SKM-1 (cell line): ENCODE measurements at regions not wholly inside any gene's neighbourhood (a gene's known extent, or its start where the extent isn't known, plus 50 kb on each side); places are given as distances from the start of the nearest gene placed in this dataset.
"Not testable (repeated sequence)": the region's sequence is repeated elsewhere in the genome, so short reads cannot be mapped to it uniquely, and the experiment has no call there.

Experiments
- DNase-seq: peaks from one replicate; lab custom pipeline; 2025; ENCODE audit not compliant: unreplicated experiment; lab: John Stamatoyannopoulos, UW

DNA sequence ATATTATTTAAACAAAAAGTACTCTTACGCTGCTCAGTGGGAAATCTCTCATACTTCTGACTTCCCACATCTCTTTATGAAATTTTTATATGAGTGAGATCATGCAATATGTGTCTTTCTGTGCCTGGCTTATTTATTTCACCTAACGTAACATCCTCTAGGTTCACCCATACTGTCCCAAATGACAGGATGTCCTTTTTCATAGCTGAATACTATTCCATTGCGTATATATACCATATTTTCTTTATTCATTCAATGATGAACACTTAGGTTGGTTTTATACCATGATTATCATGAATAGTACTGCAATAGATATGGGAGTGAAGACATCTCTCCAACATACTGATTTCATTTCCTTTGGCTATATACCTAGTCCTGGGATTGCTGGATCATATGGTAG, 57.8 kb upstream of the TPP2 start:
- no peak for DNase-seq

GRCh38 chr13:102536695-102537485, 59.9 kb upstream of the TPP2 start:
- no peak for DNase-seq

DNA sequence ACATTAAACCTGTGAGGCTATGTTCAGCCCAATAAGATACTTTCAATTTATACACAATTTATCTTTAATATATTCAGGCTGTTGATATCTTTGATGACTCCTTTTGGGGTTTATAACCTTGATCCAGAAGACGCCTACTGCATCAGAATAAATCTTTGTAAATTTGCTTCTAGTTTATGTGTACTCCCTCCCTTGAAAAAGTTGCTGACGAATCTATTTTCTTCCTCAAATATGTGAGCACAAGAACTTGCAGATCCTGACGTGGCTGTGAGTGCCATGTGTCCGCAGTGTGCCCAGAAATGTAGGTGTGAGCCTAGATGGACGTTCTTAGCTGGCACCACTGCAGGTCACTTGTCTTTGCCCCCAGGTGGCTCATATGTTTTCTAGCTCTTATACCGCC, 60.6 kb upstream of the TPP2 start:
- no peak for DNase-seq

- no peak for DNase-seq
These were observed 66.0 kb upstream of the TPP2 start for GRCh38 chr13:102530751-102531150.

- not testable (repeated sequence) for DNase-seq
These were observed 74.5 kb upstream of the TPP2 start for GRCh38 chr13:102522251-102522650.

- no peak for DNase-seq
These were observed 78.8 kb upstream of the TPP2 start for GRCh38 chr13:102517959-102518358.

DNA sequence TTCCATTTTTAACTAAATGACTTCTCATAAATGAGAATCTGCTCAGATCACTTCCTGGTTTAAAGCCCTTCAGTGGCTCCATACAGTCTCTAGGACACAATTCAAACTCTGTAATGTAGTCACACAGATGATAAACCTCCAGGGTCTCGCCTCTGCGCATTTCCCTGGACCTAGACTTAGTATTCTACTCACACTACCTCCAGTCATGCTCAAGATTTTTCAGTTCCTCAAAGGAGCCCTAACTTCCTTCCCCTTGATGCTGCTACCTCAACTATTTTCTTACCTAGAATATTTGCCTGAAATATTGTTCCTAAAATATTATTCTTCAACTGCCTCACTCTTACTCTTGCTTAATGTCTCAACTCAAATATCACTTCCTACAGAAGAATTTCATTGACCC, 86.7 kb upstream of the TPP2 start:
- DNase-seq = peak; percentile 6

DNA sequence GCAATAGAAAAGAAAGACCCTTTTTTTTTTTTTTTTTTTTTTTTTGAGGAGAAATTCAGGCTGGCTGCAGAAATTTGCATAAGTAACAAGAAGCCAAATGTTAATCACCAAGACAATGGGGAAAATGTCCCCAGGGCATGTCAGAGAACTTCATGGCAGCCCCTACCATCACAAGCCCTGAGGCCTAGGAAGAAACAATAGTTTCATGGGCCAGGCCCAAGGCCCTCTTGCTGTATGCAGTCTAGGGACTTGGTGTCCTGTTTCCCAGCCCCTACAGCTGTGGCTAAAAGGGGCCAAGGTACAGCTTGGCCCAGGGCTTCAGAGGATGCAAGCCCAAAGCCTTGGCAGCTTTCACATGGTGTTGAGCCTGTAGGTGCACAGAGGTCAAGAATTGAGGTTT, 88.4 kb upstream of the TPP2 start:
- DNase-seq = no peak

DNA sequence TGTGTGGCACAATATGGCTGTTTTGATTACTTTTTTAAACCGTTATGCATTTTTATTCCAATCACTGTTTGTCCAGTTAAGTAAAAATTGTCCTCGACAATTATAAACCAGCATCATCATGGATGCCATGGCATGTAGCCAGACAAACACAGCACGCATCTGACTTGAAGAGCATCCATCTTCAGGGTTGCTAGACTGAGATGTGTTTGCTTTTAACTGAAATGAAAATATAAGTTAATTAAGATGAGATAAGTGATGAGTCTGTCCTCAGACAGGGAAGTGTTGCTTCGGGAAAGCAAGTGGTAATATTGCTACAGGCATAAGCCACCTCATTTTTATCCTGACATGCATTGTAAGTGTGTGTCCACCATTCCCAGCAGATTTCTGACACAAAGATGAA, 92.8 kb upstream of the TPP2 start:
- no peak for DNase-seq

DNA sequence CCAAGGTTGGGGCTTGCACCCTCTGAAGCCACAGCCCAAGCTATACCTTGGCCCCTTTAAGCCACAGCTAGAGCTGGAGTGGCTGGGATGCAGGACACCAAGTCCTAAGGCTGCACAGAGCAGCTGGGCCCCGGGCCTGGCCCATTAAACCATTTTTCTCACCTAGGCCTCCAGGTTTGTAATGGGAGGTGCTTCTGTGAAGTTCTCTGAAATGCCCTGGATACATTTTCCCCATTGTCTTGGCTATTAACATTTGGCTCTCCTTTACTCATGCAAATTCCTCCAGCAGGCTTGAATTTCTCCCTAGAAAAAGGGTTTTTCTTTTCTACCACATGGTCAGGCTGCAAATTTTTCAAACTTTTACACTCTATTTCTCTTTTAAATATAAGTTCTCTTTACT, 93.8 kb upstream of the FGF14 start:
- no peak for DNase-seq

GRCh38 chr13:102487330-102487729, 85.5 kb upstream of the FGF14 start:
- no peak for DNase-seq

- no peak for DNase-seq
These were observed 82.5 kb upstream of the FGF14 start for GRCh38 chr13:102484329-102484728.

DNA sequence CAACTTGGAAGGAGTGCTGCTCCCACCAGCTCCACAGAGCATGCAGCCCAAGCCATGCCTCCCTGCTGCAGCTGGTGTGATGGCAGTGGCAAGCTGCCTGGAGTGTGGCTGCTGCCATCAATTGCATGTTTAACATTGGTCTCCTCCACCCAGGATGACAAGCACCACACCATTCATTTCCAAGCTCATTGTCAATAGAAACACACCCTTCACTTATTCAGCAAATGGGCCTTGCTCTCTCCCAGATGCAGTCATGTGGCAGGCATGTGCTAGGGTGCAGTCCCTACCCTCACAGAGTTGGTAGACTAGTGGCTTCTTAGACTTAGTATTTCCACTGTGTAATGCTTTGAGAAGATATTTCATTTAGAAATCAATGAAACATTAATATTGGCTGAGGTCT, 70.8 kb upstream of the FGF14 start:
- no peak for DNase-seq

DNA sequence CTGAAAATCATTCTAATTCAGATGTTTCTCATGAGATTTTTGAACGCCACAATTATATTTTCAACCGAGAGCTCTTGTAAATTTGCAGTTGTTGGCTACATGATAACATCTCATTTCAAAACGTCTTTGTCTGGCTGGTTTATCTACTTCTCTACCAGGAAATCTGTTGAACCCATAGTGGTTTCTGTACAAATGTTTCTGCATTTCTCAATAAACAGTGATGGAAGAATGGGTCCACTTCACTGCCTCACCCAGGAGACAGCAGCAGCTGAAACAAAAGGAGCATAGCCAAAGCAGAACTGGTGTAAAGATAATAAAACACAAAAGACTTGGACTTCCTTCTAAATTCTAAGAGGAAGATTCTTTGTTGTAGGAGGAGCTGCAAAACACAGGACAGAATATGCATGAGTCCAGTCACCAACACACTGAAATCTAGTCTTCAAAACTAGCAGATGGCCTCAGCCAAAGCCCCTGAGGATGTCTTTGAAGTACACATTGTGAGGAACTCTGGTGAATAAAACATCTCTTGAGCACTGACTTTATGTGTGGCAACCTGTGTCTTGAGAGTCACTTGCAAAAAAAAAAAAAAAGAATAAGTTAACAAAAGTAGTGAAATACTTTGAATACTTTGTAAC, 68.6 kb upstream of the FGF14 start:
- DNase-seq = no peak

DNA sequence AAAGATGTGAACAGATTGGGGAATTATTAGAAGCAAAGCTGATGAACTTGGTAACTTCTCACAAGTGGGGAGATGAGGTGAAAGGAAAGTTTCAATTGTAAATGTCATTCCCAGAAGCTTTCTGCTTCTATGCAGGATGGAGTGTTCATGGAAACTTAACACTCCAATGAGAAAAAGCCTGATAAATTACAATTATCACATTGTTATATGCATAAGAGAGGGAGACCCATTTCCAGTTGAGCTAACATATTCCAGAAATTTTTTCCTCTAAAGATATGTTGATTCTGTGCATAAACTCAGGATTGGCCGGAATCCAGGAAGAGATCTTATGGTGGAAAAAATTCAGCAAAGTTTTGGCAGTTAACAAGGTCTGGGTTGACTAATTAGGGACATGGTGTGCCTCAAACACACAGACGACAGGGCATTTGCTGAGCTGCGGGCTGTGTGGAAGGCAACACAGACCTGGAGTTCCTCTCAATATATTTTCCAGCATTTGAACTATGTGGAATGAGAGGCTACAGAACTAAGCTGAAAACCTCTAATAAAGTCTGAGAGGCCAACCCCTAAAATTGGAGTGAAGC, 64.9 kb upstream of the FGF14 start:
- no peak for DNase-seq

- DNase-seq = no peak
These were observed 60.7 kb upstream of the FGF14 start for GRCh38 chr13:102462570-102462969.

DNA sequence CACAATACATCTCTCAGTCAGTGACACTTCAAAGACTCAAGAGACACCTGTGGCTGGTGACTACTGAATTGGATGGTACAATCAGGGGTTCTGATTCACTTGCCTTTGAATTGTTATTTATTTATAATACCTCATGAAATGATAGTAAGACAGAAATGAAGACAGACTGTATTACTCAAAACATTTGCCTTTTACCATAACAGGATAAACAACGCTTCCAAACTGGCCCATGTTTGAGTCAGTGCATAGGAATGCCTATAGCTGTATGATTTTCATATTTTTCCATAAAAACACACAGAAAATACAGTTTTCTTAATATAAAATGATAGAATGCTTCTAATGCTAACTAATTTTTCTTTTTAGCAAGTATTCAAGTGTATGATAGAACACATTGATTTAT, 59.5 kb upstream of the FGF14 start:
- no peak for DNase-seq

GRCh38 chr13:102460806-102461205, 59.0 kb upstream of the FGF14 start:
- DNase-seq = no peak

GRCh38 chr13:102452836-102453235, 51.0 kb upstream of the FGF14 start:
- no peak for DNase-seq
